Endodermal cell (in vitro differentiated cells): ENCODE measurements at regions not wholly inside any gene's neighbourhood (a gene's known extent, or its start where the extent isn't known, plus 50 kb on each side); places are given as distances from the start of the nearest gene placed in this dataset.
A peak's percentile ranks its signal among the peaks of the same experiment; 100 is the strongest.

Experiments used
- DNase-seq: peaks from one replicate; pipeline ENCODE4 v3.0.0-alpha.2; 2017
- H3K27ac ChIP-seq: 2 replicates; pipeline ENCODE4 v1.5.1; 2013; ENCODE audit warnings: mild to moderate bottlenecking, low read depth, low read length, moderate library complexity
- H3K27me3 ChIP-seq: 2 replicates; pipeline ENCODE4 v1.6.1; 2013; ENCODE audit warnings: mild to moderate bottlenecking, low read length, moderate library complexity; ENCODE audit not compliant: insufficient read depth, control insufficient read depth, poor library complexity, severe bottlenecking
- H3K36me3 ChIP-seq: 2 replicates; pipeline ENCODE4 v1.7.0; 2013; ENCODE audit warnings: mild to moderate bottlenecking, low read length, moderate library complexity; ENCODE audit not compliant: control insufficient read depth, insufficient read depth
- H3K4me1 ChIP-seq: one replicate; pipeline ENCODE4 v1.7.0; 2013; ENCODE audit warnings: low read length; ENCODE audit not compliant: control insufficient read depth, insufficient read depth
- H3K4me3 ChIP-seq: 2 replicates; pipeline ENCODE4 v1.5.1; 2013; ENCODE audit warnings: mild to moderate bottlenecking, low read length, moderate library complexity
- H3K9ac ChIP-seq: 2 replicates; pipeline ENCODE4 v1.6.1; 2013; ENCODE audit warnings: mild to moderate bottlenecking, low read length, moderate library complexity; ENCODE audit not compliant: poor library complexity, severe bottlenecking; ENCODE audit errors: extremely low read depth
- H3K9me3 ChIP-seq: 2 replicates; pipeline ENCODE4 v1.6.1; 2013; ENCODE audit warnings: mild to moderate bottlenecking, low read length, moderate library complexity; ENCODE audit not compliant: control insufficient read depth
- H3K27ac Mint-ChIP-seq: 2 replicates; pipeline ENCODE4 v1.8.0; 2020; ENCODE audit warnings: mixed read lengths
- H3K27me3 Mint-ChIP-seq: 2 replicates; pipeline ENCODE4 v1.8.0; 2021; ENCODE audit warnings: mild to moderate bottlenecking, mixed read lengths; ENCODE audit not compliant: insufficient read depth
- H3K36me3 Mint-ChIP-seq: 2 replicates; pipeline ENCODE4 v1.8.0; 2020; ENCODE audit warnings: low read depth, mixed read lengths
- H3K4me1 Mint-ChIP-seq: 2 replicates; pipeline ENCODE4 v1.8.0; 2020; ENCODE audit warnings: mixed read lengths
- H3K4me3 Mint-ChIP-seq: 2 replicates; pipeline ENCODE4 v1.8.0; 2020; ENCODE audit warnings: mild to moderate bottlenecking, moderate library complexity, mixed read lengths
- H3K9me3 Mint-ChIP-seq: 2 replicates; pipeline ENCODE4 v1.8.0; 2020; ENCODE audit warnings: mild to moderate bottlenecking, mixed read lengths
- WGBS, 2 experiments: methylation state at CpG; one replicate each; pipeline versions ENCODE4 v1.1.5 to v1.1.7; 2013; ENCODE audit warnings: missing lambda C conversion rate in 2 of 2, mixed read lengths in 1 of 2; ENCODE audit not compliant: insufficient coverage in 1 of 2, insufficient read length in 1 of 2; 5-methylcytosine and 5-hydroxymethylcytosine counted together
- TF ChIP-seq, protein P1 (sequence below): fragments of 200-600 bp; sonication (generic); conservative IDR thresholded peaks from 2 replicates; pipeline ENCODE4 v1.5.0; 2021; ENCODE audit warnings: antibody characterized with exemption, mild to moderate bottlenecking

DNA sequence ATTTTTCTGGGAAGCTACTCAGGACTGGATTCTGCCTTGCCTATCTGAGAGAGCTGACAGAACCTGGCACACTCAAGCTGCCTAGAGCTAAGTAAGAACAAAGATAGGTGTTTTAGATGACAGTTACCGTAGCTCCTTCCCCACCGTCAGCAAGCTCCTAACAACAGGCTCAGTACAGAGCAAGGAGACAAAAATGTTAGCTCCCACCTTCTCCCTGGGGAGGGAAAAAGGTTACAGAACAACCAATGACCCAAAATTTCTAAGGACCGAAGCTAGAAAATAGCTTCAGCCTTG is 1058.2 kb upstream of the PCDH20 start:
- Mint-ChIP-seq H3K36me3 (peaks cover 12% of the 10 kb centered on the region), H3K27ac (peak overlapping the region; percentile 88), H3K27me3 (peaks cover 2% of the 10 kb centered on the region), H3K4me1 (peaks cover 29% of the 10 kb centered on the region), H3K9me3 (peaks cover 9% of the 10 kb centered on the region), H3K4me3 (no peak overlapping the region)
- peaks cover 8% of the 10 kb centered on the region for H3K4me1 ChIP-seq
- peak; percentile 51 for DNase-seq
- H3K36me3 ChIP-seq: no peaks in the 10 kb centered on the region
- TF ChIP-seq, protein P1, sequence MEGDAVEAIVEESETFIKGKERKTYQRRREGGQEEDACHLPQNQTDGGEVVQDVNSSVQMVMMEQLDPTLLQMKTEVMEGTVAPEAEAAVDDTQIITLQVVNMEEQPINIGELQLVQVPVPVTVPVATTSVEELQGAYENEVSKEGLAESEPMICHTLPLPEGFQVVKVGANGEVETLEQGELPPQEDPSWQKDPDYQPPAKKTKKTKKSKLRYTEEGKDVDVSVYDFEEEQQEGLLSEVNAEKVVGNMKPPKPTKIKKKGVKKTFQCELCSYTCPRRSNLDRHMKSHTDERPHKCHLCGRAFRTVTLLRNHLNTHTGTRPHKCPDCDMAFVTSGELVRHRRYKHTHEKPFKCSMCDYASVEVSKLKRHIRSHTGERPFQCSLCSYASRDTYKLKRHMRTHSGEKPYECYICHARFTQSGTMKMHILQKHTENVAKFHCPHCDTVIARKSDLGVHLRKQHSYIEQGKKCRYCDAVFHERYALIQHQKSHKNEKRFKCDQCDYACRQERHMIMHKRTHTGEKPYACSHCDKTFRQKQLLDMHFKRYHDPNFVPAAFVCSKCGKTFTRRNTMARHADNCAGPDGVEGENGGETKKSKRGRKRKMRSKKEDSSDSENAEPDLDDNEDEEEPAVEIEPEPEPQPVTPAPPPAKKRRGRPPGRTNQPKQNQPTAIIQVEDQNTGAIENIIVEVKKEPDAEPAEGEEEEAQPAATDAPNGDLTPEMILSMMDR: no peak
- peaks cover 18% of the 10 kb centered on the region for H3K9me3 ChIP-seq
- H3K27me3 ChIP-seq: no peaks in the 10 kb centered on the region
- WGBS, 2 experiments: 87% methylated on average over 3 of the region's 3 CpGs; no CpG with 5 or more reads in 1 of the 2 experiments
- peak overlapping the region; percentile 61 for H3K4me3 ChIP-seq
- no peak overlapping the region for H3K9ac ChIP-seq
- no peak overlapping the region for H3K27ac ChIP-seq

GRCh38 chr13:62473190-62473943 is 1057.7 kb upstream of the PCDH20 start:
- H3K4me1 ChIP-seq: peaks cover 8% of the 10 kb centered on the region
- no peak overlapping the region for H3K27ac ChIP-seq
- Mint-ChIP-seq H3K4me3 (no peak overlapping the region), H3K9me3 (peaks cover 9% of the 10 kb centered on the region), H3K36me3 (peaks cover 12% of the 10 kb centered on the region), H3K27ac (peak overlapping the region; percentile 88), H3K27me3 (peaks cover 2% of the 10 kb centered on the region), H3K4me1 (peaks cover 32% of the 10 kb centered on the region)
- peaks cover 13% of the 10 kb centered on the region for H3K9me3 ChIP-seq
- TF ChIP-seq, protein P1: no peak
- no peaks in the 10 kb centered on the region for H3K27me3 ChIP-seq
- H3K36me3 ChIP-seq: no peaks in the 10 kb centered on the region
- no peak for DNase-seq
- WGBS, 2 experiments: 61 to 67% methylated on average over 1 to 2 of the region's 2 CpGs
- no peak overlapping the region for H3K9ac ChIP-seq
- peak overlapping the region; percentile 61 for H3K4me3 ChIP-seq

DNA sequence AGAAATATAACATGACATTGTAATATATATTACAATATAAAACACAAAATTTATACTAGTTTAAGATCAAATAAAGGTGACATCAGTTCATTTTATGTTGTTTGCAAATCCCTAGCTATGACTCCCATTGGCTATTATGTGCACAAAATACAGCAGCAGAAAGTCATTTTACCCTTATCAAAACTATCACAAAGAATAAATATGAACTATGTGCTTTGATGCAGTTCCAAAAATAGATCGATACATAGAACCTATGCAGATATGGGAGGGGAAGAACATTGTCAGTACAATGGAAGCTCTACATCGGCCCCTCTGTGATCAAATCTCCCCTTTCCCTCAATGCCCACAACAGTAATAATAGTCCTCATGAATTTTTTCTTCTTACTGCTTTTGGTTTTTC is 1038.1 kb upstream of the PCDH20 start:
- Mint-ChIP-seq H3K27me3 (no peaks in the 10 kb centered on the region), H3K9me3 (no peaks in the 10 kb centered on the region), H3K4me3 (no peak overlapping the region), H3K27ac (no peak overlapping the region), H3K36me3 (no peaks in the 10 kb centered on the region), H3K4me1 (peaks cover 11% of the 10 kb centered on the region)
- no peaks in the 10 kb centered on the region for H3K27me3 ChIP-seq
- DNase-seq: no peak
- H3K9ac ChIP-seq: no peak overlapping the region
- H3K4me3 ChIP-seq: no peak overlapping the region
- H3K36me3 ChIP-seq: no peaks in the 10 kb centered on the region
- H3K9me3 ChIP-seq: no peaks in the 10 kb centered on the region
- H3K4me1 ChIP-seq: peaks cover 4% of the 10 kb centered on the region
- H3K27ac ChIP-seq: no peak overlapping the region
- TF ChIP-seq, protein P1: no peak
- WGBS, 2 experiments: 100% methylated on average over 1 of the region's 2 CpGs; no CpG with 5 or more reads in 1 of the 2 experiments
